ENCODE measurements at regions not wholly inside any gene's neighbourhood (a gene's known extent, or its start where the extent isn't known, plus 50 kb on each side); places are given as distances from the start of the nearest gene placed in this dataset.

GRCh38 chr4:126965877-126966276 lies 666.9 kb upstream of the INTU start:
- no peak overlapping the region for H3K4me3 Mint-ChIP-seq
- Histone ChIP-seq H3K4me3 (ENCODE audit: control extremely low read depth in 1 of 5, extremely low read depth in 1 of 5, insufficient read depth in 1 of 5, low read depth in 2 of 5, low read length in 4 of 5) (no peak overlapping the region), H3K9me3 (ENCODE audit: control extremely low read depth in 1 of 3, control insufficient read depth in 2 of 3, insufficient read depth in 1 of 3, low read length in 2 of 3) (no peaks in the 10 kb centered on the region), H4K20me1 (ENCODE audit: control insufficient read depth, insufficient read depth, low read length, poor library complexity, severe bottlenecking) (no peaks in the 10 kb centered on the region), H3K9ac (ENCODE audit: low read length) (no peak overlapping the region), H3K27me3 (replicated peaks in 1 of 4; ENCODE audit: control extremely low read depth in 1 of 4, control insufficient read depth in 3 of 4, insufficient read depth in 4 of 4, low read length in 3 of 4) (no peaks in the 10 kb centered on the region), H2AFZ (ENCODE audit: insufficient read depth, low read depth, low read length, poor library complexity, severe bottlenecking) (no peak overlapping the region), H3K36me3 (replicated peaks in 1 of 2; ENCODE audit: control extremely low read depth in 1 of 2, control insufficient read depth in 1 of 2, extremely low read depth in 1 of 2, insufficient read depth in 2 of 2, low read length in 1 of 2) (no peaks in the 10 kb centered on the region), H3K4me1 (ENCODE audit: control insufficient read depth in 2 of 2, insufficient read depth in 2 of 2, low read length in 2 of 2) (no peaks in the 10 kb centered on the region), H3K79me2 (ENCODE audit: control insufficient read depth, insufficient read depth, low read length) (no peaks in the 10 kb centered on the region), H3K4me2 (replicated peaks; ENCODE audit: low read depth, low read length, poor library complexity, severe bottlenecking) (no peak overlapping the region), H3K27ac (ENCODE audit: low read length in 2 of 2) (no peak overlapping the region)
- CTCF ChIA-PET, result no interaction called here
- ATAC-seq (ENCODE audit: low read depth), result no peak
- no peak for DNase-seq
- H3K9me3 Mint-ChIP-seq (ENCODE audit: insufficient read depth), result peaks cover 2% of the 10 kb centered on the region
- no peaks in the 10 kb centered on the region for H3K27me3 Mint-ChIP-seq
- no peaks in the 10 kb centered on the region for H3K4me1 Mint-ChIP-seq
- POLR2A ChIA-PET, result no interaction called here
- H3K27ac Mint-ChIP-seq, result no peak overlapping the region
- WGBS (ENCODE audit: insufficient coverage), result 95% methylated on average over 3 of the region's 4 CpGs
- TF ChIP-seq EZH2 (IDR thresholded peaks at IDR 0.05; ENCODE audit: borderline replicate concordance, insufficient read depth, low read depth, low read length, poor library complexity, severe bottlenecking) (no peak), CTCF (IDR thresholded peaks at IDR 0.05) (no peak)
- intact Hi-C loops (cut with micrococcal nuclease), result no loop called here

GRCh38 chr4:126969360-126970235 lies 663.2 kb upstream of the INTU start:
- POLR2A ChIA-PET, result no interaction called here
- WGBS (ENCODE audit: insufficient coverage), result 91% methylated on average over 4 of the region's 6 CpGs
- H3K9me3 Mint-ChIP-seq (ENCODE audit: insufficient read depth), result peaks cover 4% of the 10 kb centered on the region

More at GRCh38 chr4:126969360-126970235, 663.2 kb upstream of the INTU start:
- Histone ChIP-seq H3K4me3 (ENCODE audit: control extremely low read depth in 1 of 5, extremely low read depth in 1 of 5, insufficient read depth in 1 of 5, low read depth in 2 of 5, low read length in 4 of 5) (no peak overlapping the region), H3K27me3 (replicated peaks in 1 of 4; ENCODE audit: control extremely low read depth in 1 of 4, control insufficient read depth in 3 of 4, insufficient read depth in 4 of 4, low read length in 3 of 4) (no peaks in the 10 kb centered on the region), H3K36me3 (replicated peaks in 1 of 2; ENCODE audit: control extremely low read depth in 1 of 2, control insufficient read depth in 1 of 2, extremely low read depth in 1 of 2, insufficient read depth in 2 of 2, low read length in 1 of 2) (no peaks in the 10 kb centered on the region), H3K9me3 (ENCODE audit: control extremely low read depth in 1 of 3, control insufficient read depth in 2 of 3, insufficient read depth in 1 of 3, low read length in 2 of 3) (no peaks in the 10 kb centered on the region), H3K4me1 (ENCODE audit: control insufficient read depth in 2 of 2, insufficient read depth in 2 of 2, low read length in 2 of 2) (no peaks in the 10 kb centered on the region), H3K4me2 (replicated peaks; ENCODE audit: low read depth, low read length, poor library complexity, severe bottlenecking) (no peak overlapping the region), H3K27ac (ENCODE audit: low read length in 2 of 2) (no peak overlapping the region), H4K20me1 (ENCODE audit: control insufficient read depth, insufficient read depth, low read length, poor library complexity, severe bottlenecking) (no peaks in the 10 kb centered on the region), H2AFZ (ENCODE audit: insufficient read depth, low read depth, low read length, poor library complexity, severe bottlenecking) (no peak overlapping the region), H3K9ac (ENCODE audit: low read length) (no peak overlapping the region), H3K79me2 (ENCODE audit: control insufficient read depth, insufficient read depth, low read length) (no peaks in the 10 kb centered on the region)
- CTCF ChIA-PET, result no interaction called here
- no peak for DNase-seq
- Mint-ChIP-seq H3K27ac (no peak overlapping the region), H3K4me1 (no peaks in the 10 kb centered on the region), H3K4me3 (no peak overlapping the region), H3K27me3 (no peaks in the 10 kb centered on the region)
- no peak for ATAC-seq (ENCODE audit: low read depth)
- intact Hi-C loops (cut with micrococcal nuclease), result no loop called here
- no peak for TF ChIP-seq CTCF (IDR thresholded peaks at IDR 0.05)
- no peak for TF ChIP-seq EZH2 (IDR thresholded peaks at IDR 0.05; ENCODE audit: borderline replicate concordance, insufficient read depth, low read depth, low read length, poor library complexity, severe bottlenecking)

Data from B cell (primary cell).